AG04450 (cell line): ENCODE measurements at regions not wholly inside any gene's neighbourhood (a gene's known extent, or its start where the extent isn't known, plus 50 kb on each side); places are given as distances from the start of the nearest gene placed in this dataset.

ENCODE experiments used
- CTCF ChIA-PET: fragments of 300-600, 350-600 bp; formaldehyde crosslinking; extraction: SDS; loops from one replicate; lab custom pipeline; 2022; ENCODE audit warnings: antibody characterized with exemption, inconsistent platforms; lab: Charles Lee
- POLR2A ChIA-PET: fragments of 350-600 bp; formaldehyde crosslinking; extraction: SDS; loops from one replicate; lab custom pipeline; 2021; ENCODE audit warnings: antibody characterized with exemption, inconsistent platforms; lab: Yijun Ruan, JAX
- DNase-seq: peaks from one replicate; pipeline ENCODE4 v3.0.0-alpha.2; 2011; ENCODE audit warnings: low read depth, low spot score
- H3K27ac ChIP-seq: one replicate; pipeline ENCODE4 v1.5.1; 2012; ENCODE audit warnings: low read depth, low read length, control low read depth
- H3K27me3 ChIP-seq: one replicate; pipeline ENCODE4 v1.6.0; 2012; ENCODE audit warnings: low read length; ENCODE audit not compliant: control insufficient read depth, insufficient read depth
- H3K4me3 ChIP-seq: 2 replicates; pipeline ENCODE4 v1.5.1; 2011; ENCODE audit warnings: mild to moderate bottlenecking, low read depth, low read length, control low read depth
- H3K9me3 ChIP-seq: 2 replicates; pipeline ENCODE4 v1.5.1; 2012; ENCODE audit warnings: low read length; ENCODE audit not compliant: control insufficient read depth, insufficient read depth
- TF ChIP-seq, protein P1 (sequence below): IDR thresholded peaks from 2 replicates; pipeline ENCODE4 v1.5.1; 2011; ENCODE audit warnings: low read depth, low read length, control low read depth, inconsistent platforms

DNA sequence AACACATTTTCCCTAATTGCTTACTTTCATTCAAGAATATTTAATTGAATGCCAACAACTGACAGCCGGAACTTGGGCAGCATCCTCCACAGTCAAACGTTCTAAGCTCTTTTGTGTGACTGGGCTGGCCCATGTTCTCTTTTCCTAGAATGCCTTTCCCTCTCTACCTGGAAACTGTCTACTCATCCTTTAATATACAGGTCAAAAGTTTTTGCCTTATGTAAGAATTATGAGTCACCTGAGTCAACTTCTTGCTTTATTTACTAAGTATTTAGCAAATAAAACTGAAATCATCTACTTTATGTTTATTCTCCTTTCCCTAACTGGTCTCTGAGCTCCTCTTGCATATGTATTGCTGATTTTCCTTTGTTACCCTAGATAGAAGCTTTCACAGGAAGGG lies 172.2 kb downstream of the CHRM3 start:
- Histone ChIP-seq H3K27me3 (no peaks in the 10 kb centered on the region), H3K27ac (no peak overlapping the region), H3K4me3 (no peak overlapping the region), H3K9me3 (peaks cover 9% of the 10 kb centered on the region)
- DNase-seq: no peak
- ChIA-PET POLR2A (no interaction called here), CTCF (interaction anchor here (0.6 kb wide), 1 partner anchor 486 kb away, joined by 3 read pairs; no protein-coding TSS in a partner anchor)
- TF ChIP-seq, protein P1, sequence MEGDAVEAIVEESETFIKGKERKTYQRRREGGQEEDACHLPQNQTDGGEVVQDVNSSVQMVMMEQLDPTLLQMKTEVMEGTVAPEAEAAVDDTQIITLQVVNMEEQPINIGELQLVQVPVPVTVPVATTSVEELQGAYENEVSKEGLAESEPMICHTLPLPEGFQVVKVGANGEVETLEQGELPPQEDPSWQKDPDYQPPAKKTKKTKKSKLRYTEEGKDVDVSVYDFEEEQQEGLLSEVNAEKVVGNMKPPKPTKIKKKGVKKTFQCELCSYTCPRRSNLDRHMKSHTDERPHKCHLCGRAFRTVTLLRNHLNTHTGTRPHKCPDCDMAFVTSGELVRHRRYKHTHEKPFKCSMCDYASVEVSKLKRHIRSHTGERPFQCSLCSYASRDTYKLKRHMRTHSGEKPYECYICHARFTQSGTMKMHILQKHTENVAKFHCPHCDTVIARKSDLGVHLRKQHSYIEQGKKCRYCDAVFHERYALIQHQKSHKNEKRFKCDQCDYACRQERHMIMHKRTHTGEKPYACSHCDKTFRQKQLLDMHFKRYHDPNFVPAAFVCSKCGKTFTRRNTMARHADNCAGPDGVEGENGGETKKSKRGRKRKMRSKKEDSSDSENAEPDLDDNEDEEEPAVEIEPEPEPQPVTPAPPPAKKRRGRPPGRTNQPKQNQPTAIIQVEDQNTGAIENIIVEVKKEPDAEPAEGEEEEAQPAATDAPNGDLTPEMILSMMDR: no peak

DNA sequence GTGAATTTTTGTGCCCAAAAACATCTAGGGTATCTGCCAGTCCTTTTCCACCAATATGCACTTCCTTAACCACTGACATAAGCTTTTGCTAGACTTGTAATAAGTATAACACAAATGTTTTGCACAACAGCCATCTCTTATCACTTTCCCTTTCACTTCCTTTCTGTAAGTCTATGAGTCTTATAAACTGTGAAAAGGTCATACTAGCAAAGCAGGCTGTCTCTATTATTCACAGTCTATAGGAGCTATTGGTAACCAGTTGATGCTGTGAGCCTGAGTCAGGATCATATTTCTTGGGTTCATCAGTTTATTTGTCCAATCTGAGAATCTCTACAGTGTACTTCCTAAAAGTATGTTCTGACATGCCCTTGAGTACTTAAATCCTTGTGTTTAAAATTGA lies 172.6 kb downstream of the CHRM3 start:
- POLR2A ChIA-PET: no interaction called here
- DNase-seq: no peak
- Histone ChIP-seq H3K4me3 (no peak overlapping the region), H3K9me3 (peaks cover 9% of the 10 kb centered on the region), H3K27ac (no peak overlapping the region), H3K27me3 (no peaks in the 10 kb centered on the region)
- TF ChIP-seq, protein P1: no peak
- CTCF ChIA-PET: no interaction called here

DNA sequence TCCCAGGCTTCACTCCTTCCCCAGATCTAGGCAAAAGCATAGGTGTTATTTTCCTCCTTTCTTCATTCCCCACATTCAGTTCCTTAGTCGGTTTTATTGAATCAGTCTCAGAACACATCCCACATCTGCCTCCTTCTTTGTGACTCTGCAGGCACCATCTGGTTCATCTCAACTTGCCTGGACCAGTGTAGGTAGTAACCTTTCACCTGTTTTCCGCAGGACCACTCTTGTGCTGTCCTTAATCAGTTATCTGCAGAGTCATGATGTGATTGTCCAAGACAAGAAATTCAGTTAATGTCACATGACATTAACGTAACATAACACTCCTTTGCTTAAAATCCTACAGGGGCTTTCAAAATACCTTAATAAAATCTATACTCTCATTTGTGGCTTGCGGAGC lies 174.6 kb downstream of the CHRM3 start:
- ChIA-PET POLR2A (no interaction called here), CTCF (no interaction called here)
- no peak overlapping the region for H3K27ac ChIP-seq

DNA sequence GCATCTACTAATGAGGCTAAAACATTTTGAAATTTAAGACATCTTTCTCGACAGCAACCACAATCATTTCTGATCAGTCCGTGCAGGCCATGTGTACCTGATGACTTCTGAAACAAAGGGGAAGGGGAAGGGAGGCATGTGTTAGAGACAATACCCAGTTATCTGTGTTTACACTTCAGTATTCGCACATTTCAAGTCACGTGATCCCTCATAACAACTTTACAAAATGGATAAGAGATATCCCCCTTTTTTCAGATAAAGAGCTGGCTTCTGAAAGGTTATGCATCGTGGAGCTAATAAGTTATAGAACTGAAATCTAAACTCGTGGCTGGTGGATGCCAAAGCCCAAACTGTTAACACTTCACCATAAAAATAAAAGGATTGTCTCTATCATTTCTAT lies 175.7 kb downstream of the CHRM3 start:
- DNase-seq: no peak
- Histone ChIP-seq H3K9me3 (peaks cover 7% of the 10 kb centered on the region), H3K4me3 (no peak overlapping the region), H3K27ac (no peak overlapping the region), H3K27me3 (no peaks in the 10 kb centered on the region)
- TF ChIP-seq, protein P1: no peak
- CTCF ChIA-PET: no interaction called here
- POLR2A ChIA-PET: no interaction called here

More for the DNA sequence above, 174.6 kb downstream of the CHRM3 start:
- Histone ChIP-seq H3K9me3 (peaks cover 7% of the 10 kb centered on the region), H3K27me3 (no peaks in the 10 kb centered on the region), H3K4me3 (no peak overlapping the region)
- no peak for DNase-seq
- TF ChIP-seq, protein P1: no peak

DNA sequence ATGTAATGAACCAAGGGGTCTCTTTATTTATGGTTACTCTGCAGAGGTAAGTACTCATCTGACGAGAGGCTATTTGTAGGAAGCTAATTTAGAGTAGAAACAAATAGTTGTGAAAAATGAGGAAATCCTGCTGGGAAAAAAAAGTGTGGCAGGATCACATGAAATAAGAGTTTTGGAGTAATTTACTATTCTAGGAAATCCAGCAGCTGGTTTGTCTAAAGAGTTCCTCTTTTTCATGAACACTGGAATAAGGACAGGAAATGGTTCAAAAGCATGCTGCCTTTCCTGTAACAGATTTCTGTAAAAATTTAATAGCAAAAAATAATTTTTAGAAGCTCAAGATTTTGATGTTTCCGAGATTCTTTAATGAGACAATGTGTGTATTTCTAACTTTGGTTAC lies 177.3 kb downstream of the CHRM3 start:
- TF ChIP-seq, protein P1: no peak
- Histone ChIP-seq H3K4me3 (no peak overlapping the region), H3K27ac (no peak overlapping the region), H3K27me3 (no peaks in the 10 kb centered on the region), H3K9me3 (peaks cover 13% of the 10 kb centered on the region)
- CTCF ChIA-PET: no interaction called here
- POLR2A ChIA-PET: no interaction called here
- no peak for DNase-seq
